LNCAP (cell line): ENCODE measurements at regions not wholly inside any gene's neighbourhood (a gene's known extent, or its start where the extent isn't known, plus 50 kb on each side); places are given as distances from the start of the nearest gene placed in this dataset.

ENCODE experiments used
- CTCF ChIP-seq: fragments of 450-650 bp; IDR thresholded peaks from 2 replicates; pipeline ENCODE4 v1.5.1; 2017; ENCODE audit warnings: mild to moderate bottlenecking

- no peak for TF ChIP-seq CTCF
Observed at GRCh38 chr6:16048221-16048620, 80.7 kb upstream of the MYLIP start.

DNA sequence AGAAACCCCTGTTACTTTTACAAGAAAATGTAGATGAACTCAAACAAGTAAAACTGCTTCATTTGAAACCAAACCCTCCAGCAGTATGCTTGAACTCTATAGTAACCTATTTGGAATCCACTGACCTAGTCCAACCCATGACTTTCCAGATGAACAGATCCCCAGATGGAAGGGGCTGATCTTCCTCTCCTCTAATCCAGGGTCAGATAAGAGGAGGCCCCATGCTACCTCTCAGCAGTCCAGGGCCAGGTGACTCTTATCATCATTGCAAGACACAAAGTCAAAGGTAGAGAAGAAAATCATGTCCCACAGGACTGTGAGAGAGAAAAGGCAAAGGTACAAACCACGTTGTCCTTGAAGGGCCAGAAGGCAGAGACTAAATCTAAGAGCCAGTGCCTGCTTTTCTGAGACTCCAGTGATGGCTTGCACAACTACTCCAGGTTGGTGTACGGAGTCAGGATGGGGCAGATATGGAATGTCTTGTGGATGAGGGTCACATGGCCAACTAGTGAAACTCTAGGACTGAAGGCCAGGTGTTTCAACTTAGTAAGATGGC is 81.4 kb upstream of the MYLIP start:
- TF ChIP-seq CTCF: no peak

DNA sequence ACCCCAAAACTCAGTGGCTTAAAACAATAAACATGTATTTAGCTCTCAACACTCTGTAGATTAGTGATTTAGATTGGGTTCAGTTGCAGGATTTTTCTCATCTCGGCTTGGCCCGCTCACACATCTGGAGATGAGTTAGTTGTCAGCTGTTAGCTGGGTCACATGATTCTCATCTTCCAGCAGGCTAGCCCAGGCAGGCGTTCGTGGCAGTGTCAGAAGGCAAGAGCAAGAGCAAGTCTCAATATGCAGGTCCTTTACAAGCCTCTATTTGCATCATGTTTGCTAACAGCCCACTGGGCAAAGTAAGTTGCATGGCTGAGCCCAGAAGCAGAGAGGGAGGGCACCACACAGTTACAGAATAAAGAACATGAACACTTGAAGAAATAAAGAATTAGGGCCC is 83.6 kb upstream of the MYLIP start:
- TF ChIP-seq CTCF: no peak

- TF ChIP-seq CTCF: no peak
Observed at GRCh38 chr6:16044211-16044643, 84.7 kb upstream of the MYLIP start.

- no peak for TF ChIP-seq CTCF
Observed at GRCh38 chr6:16043171-16044135, 85.4 kb upstream of the MYLIP start.

DNA sequence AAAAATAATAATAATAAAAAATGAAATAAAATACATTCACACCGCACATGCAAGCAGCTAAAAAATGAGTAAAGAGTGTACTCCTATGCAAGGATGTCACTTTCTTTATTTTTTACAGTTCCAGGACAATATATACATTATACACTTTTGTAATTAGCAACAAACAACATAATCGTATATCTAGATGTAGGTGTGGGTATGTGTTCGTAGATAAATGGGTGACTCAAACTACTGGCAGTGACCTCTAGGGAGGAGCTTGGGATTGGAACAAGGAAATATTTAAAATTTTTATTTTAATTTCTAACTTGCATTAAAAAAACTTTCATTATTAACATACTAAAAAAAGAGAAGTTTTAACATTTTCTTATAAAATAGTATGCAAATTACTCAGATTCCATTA is 86.1 kb upstream of the MYLIP start:
- no peak for TF ChIP-seq CTCF

DNA sequence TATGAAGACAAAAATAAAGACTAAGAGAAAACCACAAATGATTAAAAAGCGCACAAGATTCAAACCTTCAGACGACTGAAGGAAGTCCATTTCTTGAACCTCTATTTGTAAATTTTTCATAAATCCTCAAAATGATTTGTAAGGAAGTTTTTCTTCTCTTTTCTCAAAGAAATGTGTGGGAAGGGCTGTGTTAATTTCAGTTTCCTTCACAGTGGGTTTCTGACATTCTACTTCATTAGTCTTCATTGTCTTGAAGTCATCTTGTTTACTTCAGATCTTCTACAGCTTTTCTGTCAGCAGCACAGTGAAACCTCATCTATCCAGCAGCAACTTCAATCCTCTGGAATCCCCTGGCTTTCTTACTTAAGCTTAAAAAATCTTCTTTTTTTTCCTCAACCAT is 87.6 kb upstream of the MYLIP start:
- no peak for TF ChIP-seq CTCF
